ENCODE measurements at regions not wholly inside any gene's neighbourhood (a gene's known extent, or its start where the extent isn't known, plus 50 kb on each side); places are given as distances from the start of the nearest gene placed in this dataset.

DNA sequence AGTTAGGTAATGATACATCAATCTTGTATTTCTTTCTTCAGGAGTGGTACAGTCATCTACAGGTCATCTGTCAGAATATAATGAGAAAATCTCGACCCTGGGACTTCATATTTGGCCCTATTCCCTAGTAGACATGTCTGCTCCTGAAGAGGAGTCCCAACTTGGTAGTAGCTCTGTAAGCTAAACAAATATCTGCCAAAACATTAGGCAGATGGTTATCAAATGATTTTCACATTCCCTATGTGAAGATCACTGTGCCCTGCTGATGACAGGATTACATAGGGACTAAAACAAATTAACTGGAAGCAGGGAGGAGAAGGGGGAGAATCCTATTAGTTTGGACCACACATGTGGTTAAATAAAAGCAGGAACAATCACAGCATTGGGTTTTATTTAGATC is 138.6 kb upstream of the NFIB start:
- H4K20me1 ChIP-seq (ENCODE audit: control insufficient read depth, insufficient read depth, insufficient read length) = no peaks in the 10 kb centered on the region

More for the DNA sequence above, 138.6 kb upstream of the NFIB start:
- no peak for TF ChIP-seq CTCF (conservative IDR thresholded peaks at IDR 0.05)
- H3K4me1 Mint-ChIP-seq = peaks cover 0 to 5% of the 10 kb centered on the region in 2 experiments; a peak in 2 of 4 replicates
- H3K18ac ChIP-seq (ENCODE audit: insufficient read length, low read depth, low read length) = no peak overlapping the region
- H3K79me1 ChIP-seq (ENCODE audit: insufficient read depth, low read depth, low read length, poor library complexity, severe bottlenecking) = no peaks in the 10 kb centered on the region
- no peaks in the 10 kb centered on the region for H3K9me3 ChIP-seq (ENCODE audit: control insufficient read depth, low read depth, low read length)
- H2BK5ac ChIP-seq (ENCODE audit: insufficient read length, low read length) = no peak overlapping the region
- no peaks in the 10 kb centered on the region for H3K79me2 ChIP-seq (ENCODE audit: insufficient read depth, low read length)
- DNase-seq = no peak
- no peak overlapping the region for H2AK5ac ChIP-seq (ENCODE audit: insufficient read length, low read length)
- H3K27ac ChIP-seq (ENCODE audit: insufficient read length, low read depth, low read length) = no peak overlapping the region
- H3K27ac Mint-ChIP-seq = no peak overlapping the region
- H3K4me3 Mint-ChIP-seq = no peak overlapping the region
- H3K36me3 Mint-ChIP-seq (ENCODE audit: insufficient read depth in 1 of 3, low read depth in 3 of 3) = no peaks in the 10 kb centered on the region
- no peak overlapping the region for H2BK120ac ChIP-seq (ENCODE audit: low read depth, low read length, poor library complexity, severe bottlenecking)
- H3K27me3 ChIP-seq (ENCODE audit: insufficient read depth, low read length) = no peaks in the 10 kb centered on the region
- no peak overlapping the region for H4K8ac ChIP-seq (replicated peaks; ENCODE audit: insufficient read length, low read depth, low read length)
- H3K23ac ChIP-seq (ENCODE audit: insufficient read length, low read depth, low read length) = no peak overlapping the region
- H2BK15ac ChIP-seq (ENCODE audit: low read depth, low read length) = no peak overlapping the region
- H3K14ac ChIP-seq (ENCODE audit: insufficient read depth, low read length) = no peak overlapping the region
- WGBS (ENCODE audit: extremely low coverage, insufficient read length, low lambda C conversion rate) = no CpG with 5 or more reads among the region's 1 CpG
- H3K4me1 ChIP-seq (ENCODE audit: insufficient read depth, low read length) = no peaks in the 10 kb centered on the region
- no peak overlapping the region for H4K91ac ChIP-seq (ENCODE audit: insufficient read length, low read depth, low read length)
- H2BK12ac ChIP-seq (ENCODE audit: insufficient read length, low read depth, low read length) = no peak overlapping the region
- H3K56ac ChIP-seq (ENCODE audit: insufficient read length, low read depth, low read length) = no peak overlapping the region
- H2AFZ ChIP-seq (ENCODE audit: low read length) = no peak overlapping the region
- H3T11ph ChIP-seq (ENCODE audit: low read length) = no peak overlapping the region
- H3K9me3 Mint-ChIP-seq = no peaks in the 10 kb centered on the region; a peak in 1 of 5 replicates
- H2BK20ac ChIP-seq (ENCODE audit: low read depth, low read length, poor library complexity, severe bottlenecking) = no peak overlapping the region
- H3K4ac ChIP-seq (ENCODE audit: low read depth, low read length) = no peak overlapping the region
- no peaks in the 10 kb centered on the region for H3K27me3 Mint-ChIP-seq (ENCODE audit: low read depth)
- H3K23me2 ChIP-seq (ENCODE audit: insufficient read length, low read depth, low read length, poor library complexity, severe bottlenecking) = no peaks in the 10 kb centered on the region
- H4K5ac ChIP-seq (ENCODE audit: insufficient read length, low read depth, low read length) = no peak overlapping the region
- no peak overlapping the region for H3K4me2 ChIP-seq (ENCODE audit: insufficient read depth, insufficient read length, low read length)
- no peak overlapping the region for H3K9ac ChIP-seq (ENCODE audit: extremely low read depth, insufficient read length, low read length)
